ENCODE measurements at regions not wholly inside any gene's neighbourhood (a gene's known extent, or its start where the extent isn't known, plus 50 kb on each side); places are given as distances from the start of the nearest gene placed in this dataset.

DNA sequence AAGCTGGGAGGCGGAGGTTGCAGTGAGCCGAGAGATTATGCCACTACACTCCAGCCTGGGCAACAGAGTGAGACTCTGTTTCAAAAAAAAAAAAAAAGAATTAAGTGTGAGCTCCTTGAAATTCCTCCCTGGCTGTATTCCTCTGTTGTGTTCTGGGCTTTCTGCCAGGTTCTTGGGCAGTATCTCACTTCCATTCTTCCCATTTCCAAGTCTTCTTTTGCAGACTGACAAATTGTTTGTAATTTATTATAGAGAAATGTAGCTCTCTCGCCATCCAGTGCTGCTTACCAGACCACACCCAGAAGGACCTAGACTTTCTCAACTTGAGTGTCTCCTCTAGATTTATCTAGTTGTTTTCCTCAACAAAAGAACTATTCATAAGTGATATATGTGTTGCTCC lies 105.0 kb upstream of the ADGRL2 start:
- DNase-seq = no peak

DNA sequence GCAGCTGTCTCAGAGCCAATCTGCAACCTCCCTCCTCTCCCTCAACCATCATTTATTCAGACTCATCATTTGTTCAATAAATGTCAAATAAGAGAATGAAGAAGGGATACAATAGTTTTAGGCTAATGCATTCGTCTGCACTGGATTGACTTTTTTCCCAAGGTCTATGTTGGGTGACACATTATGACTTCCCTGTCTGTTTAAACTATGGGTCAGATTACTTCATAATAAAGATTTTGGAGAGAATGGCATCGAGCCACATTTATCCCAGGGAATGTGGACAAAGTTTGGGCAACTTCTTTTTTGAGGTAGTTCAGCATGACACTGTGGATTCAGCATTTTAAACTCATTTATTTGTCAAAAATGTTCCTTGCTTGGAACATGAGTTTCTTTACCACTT lies 107.4 kb upstream of the ADGRL2 start:
- no peak for DNase-seq

DNA sequence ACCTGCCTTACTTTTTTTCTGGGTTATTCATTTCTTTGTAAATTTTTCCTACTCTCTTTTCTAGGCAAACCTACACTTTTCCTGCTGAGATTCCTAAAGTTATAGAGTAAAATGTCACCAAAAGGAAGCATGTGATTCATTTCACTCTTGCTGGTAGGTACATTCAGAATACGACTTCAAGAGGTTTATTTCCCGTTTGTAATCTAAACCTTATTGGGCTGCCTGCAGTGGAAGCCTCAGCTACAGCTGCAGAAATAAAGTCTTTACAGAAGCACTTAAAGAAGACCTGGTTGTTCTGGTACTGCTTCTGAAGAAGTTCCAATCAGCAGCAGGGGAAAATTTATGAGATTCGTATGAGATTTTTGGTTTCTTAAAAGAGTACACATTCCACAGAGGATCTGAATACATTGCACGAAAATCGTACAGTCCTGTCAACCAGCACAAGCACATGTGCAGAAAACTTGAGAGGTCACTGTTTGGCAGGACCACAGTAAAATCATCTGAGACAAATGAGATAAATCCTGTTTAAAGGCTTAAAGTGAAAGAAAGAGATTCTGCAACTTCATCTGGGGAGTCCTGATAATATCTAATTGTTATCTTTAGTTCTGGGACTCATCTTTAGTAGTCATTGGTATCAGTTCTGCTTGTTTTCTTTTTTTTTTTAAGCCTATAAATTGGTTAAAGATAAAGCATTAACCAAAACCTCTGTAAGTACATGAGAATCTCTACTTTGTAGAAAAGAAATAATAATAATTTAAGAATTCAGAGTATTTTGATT lies 109.9 kb upstream of the ADGRL2 start:
- no peak for DNase-seq

DNA sequence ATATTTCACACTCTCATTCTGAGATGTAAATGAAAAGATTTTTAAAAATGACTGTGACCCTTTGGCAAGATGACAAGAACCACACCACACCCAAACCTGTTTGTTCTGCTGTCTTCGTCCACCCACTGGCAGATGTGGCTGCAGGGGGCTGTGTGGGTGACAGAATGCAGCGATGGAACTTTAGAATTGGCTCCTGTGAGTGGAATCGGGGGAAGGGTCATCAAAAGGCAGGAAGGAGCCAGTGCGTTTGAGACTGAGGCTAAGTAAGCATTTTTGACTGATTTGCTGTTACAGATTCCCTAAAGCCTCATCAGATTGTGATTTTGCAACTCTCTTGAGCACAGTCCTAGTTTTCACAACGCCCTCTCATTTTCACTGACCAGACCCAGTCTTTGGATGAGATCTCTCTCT lies 111.2 kb upstream of the ADGRL2 start:
- no peak for DNase-seq

DNA sequence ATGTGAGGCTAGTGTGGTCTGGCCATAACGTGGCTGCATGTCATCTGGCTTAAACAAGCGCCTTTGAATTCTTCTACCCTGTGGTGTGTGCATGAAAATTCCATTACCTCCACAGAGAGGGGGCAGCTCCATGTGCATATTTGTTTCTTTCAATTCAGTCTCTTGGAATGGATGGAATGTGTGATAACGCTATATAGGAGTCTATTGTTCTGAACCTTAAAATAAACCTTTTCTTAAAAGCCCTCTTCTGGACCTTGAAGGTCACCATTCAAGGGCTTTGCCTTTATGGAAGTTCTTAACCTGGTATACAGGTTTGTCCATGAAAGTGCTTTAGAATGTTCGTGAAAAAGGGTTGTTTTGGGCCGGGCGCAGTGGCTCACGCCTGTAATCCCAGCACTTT lies 118.2 kb upstream of the ADGRL2 start:
- DNase-seq = peak; percentile 8

DNA sequence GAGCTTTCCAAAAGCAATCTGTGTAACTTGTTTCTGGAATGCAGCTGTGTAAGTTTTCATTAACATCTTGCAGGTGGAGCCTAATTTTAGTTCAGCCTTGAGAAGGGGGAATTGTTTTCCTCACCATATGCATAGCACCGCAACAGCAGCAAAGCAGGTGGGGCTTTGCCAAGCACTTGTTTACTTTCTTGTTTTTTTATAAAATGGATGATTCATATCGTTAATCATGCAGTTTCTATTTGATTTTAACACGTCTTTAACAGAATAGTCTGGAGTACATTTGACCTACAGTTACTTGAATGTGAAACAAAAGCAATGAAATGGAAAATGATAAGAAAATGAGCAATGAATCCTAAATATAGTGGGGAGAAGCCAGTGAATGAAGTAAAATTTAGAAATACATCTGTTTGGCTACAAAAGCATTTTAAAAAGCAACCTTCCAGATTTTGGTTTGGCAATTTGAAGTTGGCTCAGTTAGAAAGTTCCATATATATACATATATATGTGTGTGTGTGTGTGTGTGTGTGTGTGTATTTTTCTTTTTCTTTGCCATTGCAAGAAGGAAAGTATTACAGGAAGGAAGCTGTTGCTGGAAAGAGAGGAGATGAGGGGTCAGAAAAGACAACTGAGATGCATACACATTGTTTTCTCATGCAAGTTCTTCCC lies 119.0 kb upstream of the ADGRL2 start:
- DNase-seq = no peak

DNA sequence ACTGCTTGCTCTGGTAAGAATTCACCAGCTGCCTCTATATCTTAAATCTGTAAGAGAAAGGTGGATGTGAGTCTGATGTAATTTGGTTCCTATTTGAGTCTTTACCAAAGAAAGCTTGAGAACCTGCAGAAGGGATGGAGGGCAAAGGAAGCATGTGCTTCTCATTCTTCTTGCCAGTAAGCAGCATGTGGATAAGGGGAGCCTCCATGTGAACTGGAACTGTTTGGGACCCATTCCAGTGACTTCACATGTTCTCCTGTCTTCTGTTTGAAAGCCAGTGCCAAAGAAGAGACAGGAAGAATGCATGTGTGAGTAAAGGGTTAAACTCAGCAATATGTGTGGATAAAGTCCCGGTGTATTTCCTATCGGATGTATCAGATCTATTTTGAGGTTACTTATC lies 119.6 kb upstream of the ADGRL2 start:
- DNase-seq = peak; percentile 16

DNA sequence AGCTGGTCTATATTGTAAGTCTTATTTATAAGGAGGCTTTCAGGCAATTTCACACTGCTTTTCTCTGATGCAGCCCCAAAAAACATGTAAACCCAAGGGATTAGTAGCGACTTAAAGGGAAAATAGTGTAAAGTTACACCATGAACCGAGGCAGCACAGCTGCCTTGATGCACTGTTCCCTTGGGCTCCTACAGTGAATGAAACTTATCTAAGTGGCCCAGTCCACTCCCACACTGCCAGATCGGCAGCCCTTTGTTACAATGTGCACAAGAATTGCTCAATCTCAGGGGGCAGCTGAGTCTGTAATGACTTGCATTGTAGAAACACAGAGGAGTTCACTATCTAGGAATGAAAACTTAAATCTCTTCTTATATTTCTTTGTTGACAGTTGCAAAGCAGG lies 120.8 kb upstream of the ADGRL2 start:
- no peak for DNase-seq

DNA sequence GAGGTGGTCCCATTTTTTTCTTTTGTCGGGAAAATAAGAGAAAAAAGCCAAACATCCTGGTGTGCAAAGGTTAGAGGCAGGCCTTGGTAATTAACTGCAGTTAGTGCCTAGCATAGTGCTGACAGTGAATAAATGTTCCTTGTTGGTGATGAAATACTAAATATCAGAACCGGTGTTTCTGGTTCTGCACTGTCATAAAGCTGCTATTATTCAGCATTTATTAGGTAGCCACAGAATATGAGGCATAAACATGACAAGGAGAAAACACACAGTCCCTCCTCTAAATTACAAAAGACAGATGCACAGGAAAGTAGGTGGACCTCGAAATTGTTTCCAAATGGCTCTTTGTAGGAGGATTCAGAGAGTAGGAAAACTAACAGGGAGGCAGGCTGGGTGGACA lies 122.0 kb upstream of the ADGRL2 start:
- DNase-seq = no peak

DNA sequence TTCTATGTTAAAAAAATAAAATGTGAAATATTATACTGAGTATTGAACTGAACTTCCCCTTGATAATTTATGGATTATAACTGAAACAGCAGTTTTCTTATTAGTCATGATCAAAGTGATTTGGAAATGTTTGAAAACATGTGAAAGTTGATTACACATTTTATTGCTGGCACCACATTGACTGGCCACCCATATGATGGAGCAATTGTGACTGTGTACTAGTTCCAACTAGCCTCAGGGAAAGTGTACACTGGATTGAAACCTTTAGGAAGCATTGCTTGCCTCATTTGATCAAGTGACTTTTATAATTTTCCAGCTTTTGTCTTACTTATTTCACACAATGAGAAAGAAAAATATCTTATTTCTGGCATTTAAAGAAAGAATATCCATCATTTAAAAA lies 128.0 kb upstream of the ADGRL2 start:
- no peak for DNase-seq

DNA sequence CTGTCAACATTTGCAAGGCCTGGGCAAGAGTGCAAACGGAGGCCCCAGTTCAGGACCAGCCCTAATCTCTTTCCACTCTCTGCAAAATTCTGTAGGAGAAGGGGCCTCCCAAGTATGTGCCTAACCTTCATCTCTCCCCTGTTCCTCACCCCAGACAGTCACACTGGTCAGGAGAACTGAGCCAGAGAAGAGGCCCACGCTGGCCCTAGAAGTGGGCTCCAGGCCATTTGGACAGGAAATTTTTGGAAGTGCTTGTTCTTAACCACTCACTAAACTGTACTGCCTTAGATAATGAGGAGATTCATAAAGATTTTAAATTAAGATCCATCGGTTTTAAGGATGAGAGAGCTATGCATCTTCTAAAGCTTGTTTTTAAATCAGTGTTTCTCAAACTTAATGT lies 129.7 kb upstream of the ADGRL2 start:
- DNase-seq = no peak

DNA sequence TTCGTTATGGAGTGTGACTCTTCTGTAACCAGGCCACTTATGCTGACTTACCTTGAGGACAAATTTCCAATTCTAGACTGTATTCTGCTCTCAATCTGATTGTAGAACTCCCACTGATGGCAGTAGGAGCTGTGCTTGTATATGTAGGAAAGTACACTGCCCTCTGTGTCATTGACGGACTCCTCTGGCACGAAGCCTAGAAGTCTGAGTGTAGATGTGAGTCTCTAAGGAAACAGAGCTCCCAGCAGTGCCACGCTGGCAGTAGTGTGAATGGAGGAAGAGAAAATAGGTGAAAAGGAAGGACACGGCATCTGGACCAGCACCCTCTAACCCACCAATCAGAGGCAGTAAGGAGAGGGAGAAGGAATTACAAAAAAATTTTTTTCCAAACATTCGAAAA lies 130.4 kb upstream of the ADGRL2 start:
- peak; percentile 21 for DNase-seq

DNA sequence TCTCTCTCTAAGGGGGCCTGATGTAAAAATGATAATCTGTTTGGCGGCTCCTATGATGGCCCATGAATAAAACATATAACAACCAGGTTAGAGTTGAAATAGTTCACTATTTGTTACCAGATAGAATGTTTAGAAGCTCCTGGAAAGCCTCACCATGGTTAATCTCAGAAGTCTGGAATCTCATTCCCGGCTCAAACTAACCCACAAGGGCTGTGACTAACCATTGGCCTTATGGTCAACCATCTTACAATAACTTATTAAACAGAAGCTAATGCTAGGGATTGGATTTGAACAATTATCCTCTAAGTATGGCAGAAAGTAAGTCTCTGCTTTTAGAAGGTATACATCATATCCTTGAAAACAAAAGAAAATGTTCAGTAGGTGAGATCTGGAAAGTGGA lies 134.1 kb upstream of the ADGRL2 start:
- no peak for DNase-seq

DNA sequence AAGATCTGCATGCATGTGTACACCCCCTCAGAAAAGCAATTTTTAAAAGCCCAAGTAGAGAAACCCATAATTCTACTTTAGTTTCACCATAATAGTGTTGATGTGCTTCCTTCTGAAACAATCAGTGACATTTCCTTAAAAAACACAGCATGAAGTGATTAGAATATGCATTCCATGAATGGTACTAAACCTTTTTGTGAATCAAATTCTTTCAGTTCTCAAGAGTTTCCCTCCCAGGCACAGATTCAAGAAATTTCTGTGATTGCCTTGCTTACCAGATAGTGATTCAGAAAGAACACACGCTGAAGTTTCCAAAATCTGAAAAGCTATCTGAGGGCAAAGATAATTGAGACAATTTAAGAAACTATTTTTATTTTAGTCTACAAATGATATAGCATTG lies 136.4 kb upstream of the ADGRL2 start:
- DNase-seq = no peak

DNA sequence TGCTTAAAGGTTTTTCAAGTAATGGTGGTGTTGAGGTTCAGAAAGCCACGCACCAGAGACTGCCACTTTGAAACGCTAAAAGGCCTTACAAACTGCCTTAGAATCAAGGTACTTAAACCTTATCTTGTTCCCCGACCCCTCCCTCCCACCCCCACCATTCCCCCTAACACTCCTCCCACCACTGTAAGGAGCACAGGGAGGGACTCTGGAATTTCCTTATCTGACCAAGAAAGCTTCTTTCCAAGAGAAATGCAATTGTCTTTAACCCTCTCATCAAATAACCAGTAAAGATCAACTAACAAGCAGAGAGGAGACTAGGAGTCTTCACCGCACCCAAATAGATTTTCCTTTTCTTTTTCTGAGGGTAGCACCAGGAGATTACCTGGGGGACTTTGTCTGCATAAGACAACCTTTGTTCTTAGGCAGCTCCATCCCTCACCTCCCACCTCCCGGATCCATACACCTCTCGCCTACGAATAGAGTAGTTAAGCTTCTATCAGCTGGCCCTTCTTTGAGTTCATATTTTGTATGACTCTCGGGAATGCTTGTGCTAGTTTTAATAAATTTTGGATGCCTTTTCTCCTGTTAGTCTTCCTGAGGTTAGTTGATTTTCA lies 137.7 kb upstream of the ADGRL2 start:
- DNase-seq = no peak

DNA sequence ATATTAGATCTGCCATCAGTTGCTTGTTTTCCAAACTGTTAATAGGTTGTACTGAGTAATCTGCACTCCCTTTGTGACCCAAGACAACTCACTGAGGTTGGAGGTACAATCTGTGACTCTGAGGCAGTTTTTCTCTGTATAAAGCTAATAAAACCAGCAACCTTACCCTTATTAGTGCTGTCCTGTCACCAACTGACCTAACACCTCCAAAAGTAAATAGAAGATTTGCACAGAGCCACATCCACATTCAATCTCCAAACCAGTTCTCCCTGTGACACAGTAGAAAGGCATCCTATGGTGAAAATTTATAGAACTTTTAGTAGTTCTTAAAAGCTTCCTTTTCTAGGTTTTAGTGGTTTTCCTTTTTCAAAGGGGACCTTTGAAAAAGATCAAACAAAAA lies 140.4 kb upstream of the ADGRL2 start:
- no peak for DNase-seq

DNA sequence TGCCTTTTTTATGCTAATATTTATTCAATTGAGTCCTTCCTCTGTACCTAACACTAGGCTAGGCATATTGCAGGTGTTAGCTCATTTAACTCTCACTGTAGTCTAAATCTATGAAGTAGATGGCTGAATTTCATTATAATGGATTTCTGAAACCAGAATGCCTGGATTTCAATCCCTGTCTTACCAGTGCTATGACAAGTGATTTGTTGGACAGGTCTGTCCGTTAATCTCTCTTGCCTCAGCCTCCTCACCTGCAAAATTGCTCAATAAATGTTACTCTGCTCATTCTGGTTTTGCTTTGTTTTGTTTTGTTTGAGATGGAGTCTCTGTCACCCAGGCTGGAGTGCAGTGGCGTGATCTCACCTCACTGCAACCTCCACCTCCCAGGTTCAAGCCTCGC lies 146.1 kb upstream of the ADGRL2 start:
- no peak for DNase-seq

DNA sequence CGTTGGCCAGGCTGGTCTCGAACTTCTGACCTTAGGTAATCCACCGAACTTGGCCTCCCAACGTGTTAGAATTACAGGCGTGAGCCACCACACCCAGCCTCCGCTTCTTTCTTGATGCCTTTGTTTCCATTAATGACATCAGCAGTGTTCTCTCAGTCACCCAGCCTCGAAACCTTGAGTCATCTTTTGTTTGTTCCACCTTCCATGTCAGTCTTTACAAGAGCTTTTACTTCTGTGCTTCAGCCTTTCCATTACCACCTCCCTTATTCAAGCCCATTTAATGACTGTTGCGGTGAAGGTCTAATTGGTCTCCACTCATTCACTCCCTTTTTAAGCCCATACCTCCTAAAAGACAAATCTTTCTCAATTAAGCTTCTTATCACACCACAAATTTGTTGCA lies 146.6 kb upstream of the ADGRL2 start:
- DNase-seq = no peak

DNA sequence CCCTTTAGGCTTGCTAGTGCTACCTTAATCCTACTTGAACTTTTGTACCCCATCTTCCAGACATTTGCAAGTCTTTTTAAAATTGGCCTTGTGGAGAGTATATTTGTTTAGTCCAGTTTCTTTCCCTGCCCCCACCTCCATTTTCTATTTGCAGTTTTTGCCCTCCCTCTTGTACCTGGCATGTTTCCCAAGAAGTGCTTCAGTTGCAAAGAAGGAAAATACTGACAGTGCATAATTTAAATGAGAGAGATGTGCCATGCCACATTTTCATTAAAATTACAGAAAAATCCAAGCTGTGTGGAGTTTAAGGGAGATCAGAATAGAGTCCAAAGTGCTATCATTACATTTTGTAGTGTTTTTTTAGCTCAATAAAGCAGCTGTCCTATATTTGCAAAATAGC lies 150.0 kb upstream of the ADGRL2 start:
- DNase-seq = no peak

DNA sequence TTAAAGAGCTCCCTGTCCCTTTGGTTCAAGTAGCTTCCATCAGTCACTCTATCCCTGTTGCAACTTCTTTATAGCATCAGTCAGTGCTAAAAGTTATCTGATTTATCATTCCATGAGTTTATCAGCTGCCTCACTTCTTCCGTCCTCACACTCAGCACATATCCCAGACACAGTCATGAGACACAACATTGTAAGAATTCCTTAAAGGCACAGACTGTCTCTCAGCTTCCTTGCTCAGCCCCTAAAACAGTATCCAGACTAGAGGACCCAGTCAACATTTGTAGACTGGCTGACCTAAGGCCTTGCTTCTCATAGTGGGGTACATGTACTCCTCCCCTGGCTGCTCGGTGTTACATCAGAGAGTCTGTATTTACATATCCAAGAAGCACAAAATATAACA lies 164.9 kb upstream of the ADGRL2 start:
- no peak for DNase-seq

DNA sequence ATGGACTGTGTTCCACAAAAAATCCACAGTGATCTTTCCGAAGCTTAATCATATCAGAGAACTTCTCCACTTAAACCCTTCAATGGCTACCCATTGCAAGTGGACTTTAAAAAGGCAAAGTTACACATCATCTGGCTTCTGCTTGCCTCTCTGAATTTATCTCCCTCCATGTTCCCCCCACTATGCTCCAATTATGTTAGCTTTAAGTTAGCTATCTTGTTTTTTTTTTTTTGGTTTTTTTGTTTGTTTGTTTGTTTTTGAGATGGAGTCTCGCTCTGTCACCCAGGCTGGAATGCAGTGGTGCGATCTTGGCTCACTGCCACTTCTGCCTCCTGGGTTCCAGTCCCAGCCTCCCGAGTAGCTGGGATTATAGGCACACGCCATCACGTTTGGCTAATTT lies 166.4 kb upstream of the ADGRL2 start:
- DNase-seq = no peak

DNA sequence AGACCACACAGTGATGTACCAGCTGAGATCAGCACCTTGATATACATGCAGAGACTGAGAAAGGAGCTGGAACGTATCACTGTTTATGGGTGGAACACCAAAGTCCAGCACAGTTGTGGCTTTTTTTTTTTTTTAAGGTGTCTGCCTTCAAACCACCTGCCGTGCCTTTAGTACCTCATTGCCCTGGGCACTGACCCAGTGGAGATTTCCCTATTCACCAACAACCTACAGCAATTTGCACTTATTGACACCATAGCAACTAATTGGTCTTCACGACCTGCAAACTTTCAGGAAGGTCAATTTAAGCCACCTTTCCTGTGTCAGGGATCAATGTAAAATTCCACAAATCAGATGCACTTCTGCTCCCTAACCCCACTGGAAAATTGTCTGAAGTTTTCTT lies 181.6 kb upstream of the ADGRL2 start:
- DNase-seq = no peak

DNA sequence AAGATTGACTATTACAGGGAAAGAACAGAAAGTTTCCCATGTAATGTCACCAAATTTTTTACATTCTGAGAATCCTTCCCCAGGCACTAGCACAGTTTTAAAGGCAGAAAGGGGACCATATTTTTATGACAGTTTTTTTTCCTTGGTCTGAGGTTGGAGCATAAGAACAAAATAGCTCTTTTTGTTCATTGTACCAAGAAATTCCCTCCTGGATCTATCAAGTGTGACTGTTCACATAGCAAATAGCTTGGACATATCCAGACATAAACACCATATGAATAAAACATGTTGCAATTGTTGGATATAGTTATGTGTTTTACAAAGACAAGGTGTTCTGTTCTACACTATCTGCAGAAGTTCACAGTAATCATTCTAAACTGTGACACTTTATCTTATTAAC lies 182.4 kb upstream of the ADGRL2 start:
- DNase-seq = no peak

Data from right kidney (tissue), 1 donor.